Activated CD4-positive, alpha-beta T cell treated with anti-CD3 and anti-CD28 coated beads, Interleukin-2, amount 50 U/mL, for 24 hours (primary cell): ENCODE measurements at regions not wholly inside any gene's neighbourhood (a gene's known extent, or its start where the extent isn't known, plus 50 kb on each side); places are given as distances from the start of the nearest gene placed in this dataset.
"Not testable (repeated sequence)": the region's sequence is repeated elsewhere in the genome, so short reads cannot be mapped to it uniquely, and the experiment has no call there.

Experiments
- DNase-seq, 2 donors: peaks; one replicate each; pipeline ENCODE4 v3.0.0-alpha.2; 2020; ENCODE audit warnings: low read depth in 1 of 2, low spot score in 1 of 2

DNA sequence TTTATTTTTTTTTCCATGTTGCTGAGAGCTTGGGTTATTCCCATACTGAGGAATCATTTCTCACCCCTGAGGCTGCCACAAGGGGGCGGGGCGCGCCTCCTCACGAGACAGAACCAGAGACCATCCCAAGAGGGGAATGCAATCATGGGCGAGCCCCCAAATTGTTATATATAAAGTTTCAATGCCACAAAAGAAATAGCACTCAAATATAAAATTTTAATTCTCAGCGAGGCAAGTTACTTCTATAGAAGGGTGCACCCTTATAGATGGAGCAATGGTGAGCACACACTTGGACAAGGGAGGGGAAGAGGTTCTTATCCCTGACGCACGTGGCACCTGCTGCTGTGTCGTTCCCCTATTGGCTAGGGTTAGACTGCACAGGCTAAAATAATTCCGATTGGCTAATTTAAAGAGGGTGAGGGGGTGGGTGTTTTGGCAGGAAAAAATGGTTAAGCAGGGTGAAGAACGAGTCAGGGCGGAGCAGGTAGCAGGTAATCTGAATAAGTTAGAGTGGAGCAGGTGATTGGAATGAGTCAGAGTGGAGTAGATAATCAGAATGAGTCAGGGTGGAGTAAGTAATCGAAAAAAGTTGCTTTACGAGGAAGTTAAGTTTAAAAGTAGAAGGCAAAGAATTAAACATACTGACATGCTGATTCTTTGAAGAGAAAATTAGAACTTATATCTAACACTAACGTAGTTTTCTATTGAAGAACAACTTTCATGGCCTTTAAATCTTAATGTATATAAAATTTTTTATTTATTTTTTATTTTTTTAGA lies 177.5 kb downstream of the MTCL1 start:
- no peak for DNase-seq

DNA sequence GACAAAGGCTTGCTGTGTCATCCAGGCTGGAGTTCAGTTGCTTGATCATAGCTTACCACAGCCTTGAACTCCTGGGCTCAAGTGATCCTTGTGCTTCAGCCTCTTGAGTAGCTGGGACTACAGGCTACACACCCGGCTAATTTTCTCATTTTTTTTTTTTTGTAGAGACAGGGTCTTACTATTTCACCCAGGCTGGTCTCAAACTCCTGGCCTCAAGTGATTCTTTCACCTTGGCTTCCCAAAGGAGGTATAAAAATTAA lies 178.0 kb downstream of the MTCL1 start:
- DNase-seq = no peak

DNA sequence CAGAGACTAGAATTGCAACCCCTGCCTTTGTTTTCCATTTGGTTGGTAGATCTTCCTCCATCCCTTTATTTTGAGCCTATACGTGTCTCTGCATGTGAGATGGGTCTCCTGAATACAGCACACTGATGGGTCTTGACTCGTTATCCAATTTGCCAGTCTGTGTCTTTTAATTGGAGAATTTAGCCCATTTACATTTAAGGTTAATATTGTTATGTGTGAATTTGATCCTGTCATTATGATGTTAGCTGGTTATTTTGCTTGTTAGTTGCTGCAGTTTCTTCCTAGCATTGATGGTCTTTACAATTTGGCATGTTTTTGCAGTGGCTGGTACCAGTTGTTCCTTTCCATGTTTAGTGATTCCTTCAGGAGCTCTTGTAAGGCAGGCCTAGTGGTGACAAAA lies 182.5 kb downstream of the MTCL1 start:
- DNase-seq = not testable (repeated sequence)

DNA sequence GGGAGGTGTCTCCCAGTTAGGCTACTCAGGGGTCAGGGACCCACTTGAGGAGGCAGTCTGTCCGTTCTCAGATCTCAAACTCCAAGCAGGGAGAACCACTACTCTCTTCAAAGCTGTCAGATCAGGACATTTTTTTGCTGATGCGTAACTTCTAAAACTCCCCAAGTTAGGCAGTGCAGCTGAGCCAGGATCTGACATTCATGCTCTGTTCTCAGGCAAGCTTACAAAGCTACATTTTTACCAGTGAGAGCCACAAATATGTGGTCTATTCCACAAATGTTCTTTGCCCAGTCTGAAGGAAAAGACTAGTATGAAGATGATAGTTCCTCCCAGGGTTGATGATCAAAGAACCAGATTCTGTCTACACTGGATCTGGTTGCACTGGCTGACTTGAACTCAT lies 184.1 kb downstream of the MTCL1 start:
- no peak for DNase-seq

DNA sequence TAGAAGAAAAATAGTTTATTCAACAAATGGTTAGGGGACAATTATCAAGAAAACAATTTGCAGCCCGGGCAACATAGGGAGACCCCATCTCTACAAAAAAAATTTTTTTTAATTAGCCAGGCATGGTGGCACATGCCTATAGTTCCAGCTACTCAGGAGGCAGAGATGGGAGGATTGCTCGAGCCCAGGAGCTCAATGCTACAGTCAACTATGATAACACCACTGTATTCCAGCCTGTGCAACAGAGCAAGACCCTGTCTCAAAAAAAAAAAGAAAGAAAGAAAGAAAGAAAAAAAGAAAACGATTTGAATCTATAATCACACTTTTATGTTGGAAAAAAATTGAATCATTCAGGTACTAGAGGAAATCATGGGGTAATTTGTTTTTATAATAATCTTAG lies 185.1 kb downstream of the MTCL1 start:
- not testable (repeated sequence) for DNase-seq

DNA sequence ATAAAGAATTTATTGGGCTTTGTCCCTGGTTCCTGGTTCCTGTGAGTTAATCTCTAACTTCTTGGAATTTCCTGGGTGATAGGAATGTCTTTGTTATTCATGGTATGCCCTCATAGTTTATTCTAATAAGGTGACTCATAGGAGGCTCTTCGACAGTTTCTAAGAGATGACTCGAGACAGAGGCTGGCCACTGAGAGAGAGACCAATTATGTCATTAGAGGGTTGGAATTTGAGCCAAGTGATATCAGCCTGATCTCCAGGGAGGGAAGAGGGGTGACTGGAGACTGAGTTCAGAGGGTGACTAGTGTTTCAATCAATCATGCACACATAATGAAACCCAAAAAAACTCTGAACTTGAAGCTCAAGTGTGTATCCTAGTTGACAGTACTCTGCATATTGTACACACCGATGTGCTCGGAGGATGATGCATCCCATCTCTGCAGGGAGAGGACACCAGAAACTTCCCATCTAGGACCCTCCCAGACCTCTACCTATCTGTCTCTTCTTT lies 185.7 kb downstream of the MTCL1 start:
- no peak for DNase-seq

DNA sequence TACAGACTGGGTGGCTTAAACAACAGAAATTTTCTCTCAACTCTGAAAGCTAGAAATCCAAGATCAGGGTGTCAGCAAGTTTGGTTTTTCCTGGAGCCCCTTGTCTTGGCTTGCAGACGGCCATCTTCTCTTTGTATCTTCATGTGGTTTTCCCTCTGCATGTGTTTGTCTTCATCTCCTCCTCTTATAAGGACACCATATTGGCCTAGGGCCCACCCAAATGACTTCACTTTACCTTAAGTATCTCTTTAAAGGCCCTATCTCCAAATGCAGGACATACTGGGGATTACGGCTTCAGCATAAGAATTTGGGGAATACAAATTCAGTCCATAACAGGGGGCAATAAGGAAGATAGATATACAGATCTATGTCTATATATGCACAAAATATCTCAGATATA lies 187.9 kb downstream of the MTCL1 start:
- DNase-seq = no peak

DNA sequence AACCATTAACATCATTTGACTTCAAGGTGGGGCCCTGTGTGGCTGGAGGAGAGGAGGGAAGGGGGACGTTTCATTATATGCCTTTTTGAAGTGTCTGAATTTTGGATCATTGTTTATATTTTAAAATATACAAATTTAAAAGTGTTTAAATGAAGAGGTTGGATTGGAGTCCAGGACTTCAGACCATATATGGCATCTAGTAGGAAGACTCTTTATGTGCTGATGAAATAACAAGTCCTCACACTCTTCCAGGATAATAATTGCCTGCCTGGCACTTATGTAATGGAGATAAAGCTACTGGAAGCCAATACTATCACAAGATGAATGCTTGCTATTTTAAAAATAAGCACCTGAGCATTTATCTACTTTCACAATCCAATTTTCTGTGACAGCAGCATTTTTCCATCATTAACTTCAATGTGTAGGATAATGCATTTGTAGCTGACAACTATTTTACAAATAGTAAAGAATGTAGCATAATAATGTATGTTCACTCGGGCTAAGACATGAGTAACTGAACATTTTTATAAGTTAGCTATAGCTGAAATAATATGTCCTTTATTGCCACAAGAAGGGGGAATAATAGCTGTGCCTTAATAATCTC lies 188.4 kb downstream of the MTCL1 start:
- DNase-seq = no peak

DNA sequence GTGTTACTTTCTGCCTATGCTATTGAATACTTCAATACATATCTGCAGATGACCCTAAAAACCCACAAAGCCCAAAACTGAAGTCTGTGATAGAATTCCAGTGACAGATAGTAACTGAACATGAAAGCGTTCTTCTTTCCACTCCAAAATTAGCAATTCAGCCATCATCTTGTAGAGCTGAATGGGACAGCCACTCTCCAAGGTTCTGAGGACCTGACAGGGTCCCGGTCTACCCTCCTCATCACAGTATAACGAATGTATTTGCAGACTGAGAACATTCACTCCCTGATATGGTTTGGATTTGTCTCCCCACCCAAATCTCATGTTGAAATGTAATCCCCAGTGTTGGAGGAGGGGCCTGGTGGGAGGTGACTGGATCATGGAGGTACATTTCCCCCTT lies 189.5 kb downstream of the MTCL1 start:
- no peak for DNase-seq

DNA sequence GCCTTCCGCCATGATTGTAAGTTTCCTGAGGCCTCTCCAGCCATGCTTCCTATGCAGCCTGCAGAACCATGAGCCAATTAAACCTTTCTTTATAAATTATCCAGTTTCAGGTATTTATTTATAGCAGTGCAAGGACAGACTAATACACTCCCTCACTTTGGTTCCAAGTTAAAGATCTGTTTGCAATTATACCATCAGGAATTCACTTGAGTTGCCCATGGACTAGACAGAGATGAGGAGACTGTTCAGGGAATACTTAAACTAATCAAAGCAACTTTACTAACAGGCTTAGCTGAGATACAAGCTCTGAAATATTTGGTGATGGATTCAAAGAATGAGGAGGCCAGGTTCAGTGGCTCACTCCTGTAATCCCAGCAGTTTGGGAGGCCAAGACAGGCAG lies 190.0 kb downstream of the MTCL1 start:
- no peak for DNase-seq

DNA sequence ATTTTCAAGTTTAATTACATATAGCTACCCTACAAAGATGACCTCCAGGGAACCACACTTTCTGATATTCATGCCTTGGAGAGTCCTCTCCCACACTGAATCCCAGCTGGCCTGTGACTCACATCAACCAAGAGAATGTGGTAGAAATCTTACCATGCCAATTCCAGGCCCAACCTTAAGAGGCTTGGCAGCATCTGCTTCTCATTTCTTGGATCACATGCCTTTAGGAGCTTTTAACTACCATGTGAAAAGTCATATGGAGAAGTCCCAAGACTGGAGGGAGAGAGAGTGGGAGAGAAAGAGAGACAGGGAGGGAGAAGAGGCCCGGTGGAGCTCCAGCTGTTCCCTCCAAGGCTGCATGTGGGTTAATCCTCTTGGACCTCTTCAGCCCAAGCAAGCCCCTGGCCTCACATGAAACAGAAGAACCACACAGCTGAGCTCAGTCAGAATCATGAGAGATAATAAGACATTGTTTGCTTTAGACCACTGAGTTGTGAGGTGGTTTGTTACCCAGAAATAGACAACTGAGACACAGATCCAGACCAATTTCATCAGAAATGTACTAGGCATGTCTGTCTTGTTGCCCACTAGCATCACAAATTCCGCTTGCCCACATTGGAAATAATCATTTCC lies 190.7 kb downstream of the MTCL1 start:
- no peak for DNase-seq

DNA sequence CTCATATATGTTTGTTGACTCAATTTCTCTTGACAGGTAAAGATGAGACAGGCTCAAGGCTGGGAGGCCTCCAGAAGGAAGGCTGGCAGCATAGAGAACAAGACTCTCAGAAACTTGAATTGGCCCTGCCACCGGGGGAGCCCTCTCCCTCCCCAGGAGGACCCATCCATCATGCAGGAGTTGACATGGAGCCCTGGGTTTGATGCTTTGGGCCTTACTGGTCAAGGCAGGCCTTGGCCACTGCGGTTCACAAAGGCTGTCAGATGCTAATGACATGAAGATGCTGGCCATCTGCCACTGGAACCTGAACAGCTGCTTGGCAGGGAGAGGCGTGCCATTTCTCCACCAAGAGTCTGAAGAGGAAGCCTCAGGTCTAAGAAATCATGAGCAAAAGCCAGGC lies 193.6 kb downstream of the MTCL1 start:
- no peak for DNase-seq

DNA sequence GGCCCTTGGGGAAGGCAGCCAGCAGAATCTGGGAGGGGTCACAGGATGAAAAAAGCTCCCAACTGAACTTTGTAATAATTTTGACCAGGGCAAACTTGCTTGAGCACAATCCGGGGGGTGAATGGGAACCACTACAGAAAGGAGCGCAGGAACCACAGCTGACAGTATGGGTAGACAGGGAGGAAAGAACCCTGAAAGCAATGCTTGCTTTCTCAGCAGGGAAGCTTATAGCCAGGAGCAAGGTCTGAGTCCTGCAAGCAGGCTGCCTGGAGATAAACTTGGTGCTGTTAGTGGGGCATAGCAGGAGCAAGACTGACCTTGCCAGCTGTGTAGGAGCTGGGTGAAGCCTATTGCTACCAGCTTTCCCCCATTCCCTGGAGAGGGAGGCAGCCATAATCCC lies 195.2 kb downstream of the MTCL1 start:
- DNase-seq = no peak

DNA sequence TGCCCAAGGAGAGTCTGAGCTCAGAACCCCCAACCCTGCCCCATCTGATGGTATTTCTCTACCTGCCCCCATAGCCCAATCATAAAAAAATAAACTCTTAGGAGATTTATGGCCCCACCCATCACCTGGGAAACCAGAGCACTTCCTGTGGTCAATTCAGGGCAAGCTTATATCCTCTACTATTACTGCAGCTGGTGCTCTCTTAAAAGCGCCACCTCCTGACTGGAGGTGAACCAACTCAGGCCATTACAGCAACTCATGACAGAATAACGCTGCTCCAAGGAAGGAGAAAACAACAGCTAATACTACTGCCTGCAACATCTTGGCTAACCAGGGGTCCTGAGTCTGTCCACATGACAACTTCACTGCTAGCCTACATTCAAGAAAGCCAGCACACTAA lies 195.7 kb downstream of the MTCL1 start:
- DNase-seq = no peak

DNA sequence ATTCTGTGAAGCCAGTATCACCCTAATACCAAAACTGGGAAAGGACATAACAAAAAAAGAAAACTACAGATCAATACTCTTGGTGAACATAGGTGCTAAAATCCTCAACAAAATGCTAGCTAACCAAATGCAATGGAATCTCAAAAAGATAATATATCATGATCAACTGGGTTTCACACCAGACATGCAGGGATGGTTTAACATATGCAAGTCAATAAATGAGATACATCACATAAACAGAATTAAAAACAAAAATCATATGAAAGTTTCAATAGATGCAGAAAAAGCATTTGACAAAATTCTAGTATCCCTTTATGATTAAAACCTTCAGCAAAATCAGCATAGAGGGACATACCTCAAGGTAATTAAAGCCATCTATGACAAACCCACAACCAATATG lies 198.2 kb upstream of the NDUFV2 start:
- no peak for DNase-seq

DNA sequence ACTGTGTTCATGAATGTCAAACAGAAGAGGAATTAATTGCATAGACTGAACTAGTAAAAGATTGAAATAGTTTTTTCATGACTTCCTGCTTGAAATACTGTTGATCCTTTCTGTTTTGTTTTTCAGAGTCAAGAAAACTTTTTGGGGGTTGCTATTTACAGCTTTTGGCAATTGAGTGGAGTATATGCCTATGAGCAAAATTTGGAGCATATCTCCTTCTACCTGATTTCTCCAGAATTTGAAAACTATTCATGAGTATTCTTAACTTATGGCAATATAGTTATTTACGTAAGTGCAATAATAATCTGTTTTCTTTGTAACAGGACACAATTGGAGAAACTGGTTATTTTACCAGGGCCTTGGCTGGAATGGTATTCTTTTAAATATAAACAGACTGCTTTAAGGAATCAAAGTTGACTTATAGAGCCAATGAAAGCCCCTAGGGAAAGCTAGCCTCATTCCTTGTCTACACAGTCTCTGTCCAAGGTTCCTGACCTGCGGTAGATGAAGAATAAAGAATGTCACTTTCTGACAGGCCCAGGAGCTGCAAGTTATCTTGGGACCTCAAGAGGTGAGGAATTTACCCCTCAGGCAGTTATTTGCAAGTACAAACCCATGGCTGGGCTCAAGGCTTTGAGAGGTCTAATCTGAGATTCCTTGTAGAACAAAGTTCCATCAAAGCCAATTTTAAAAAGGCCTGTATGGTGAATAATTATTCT lies 193.5 kb upstream of the NDUFV2 start:
- no peak for DNase-seq

DNA sequence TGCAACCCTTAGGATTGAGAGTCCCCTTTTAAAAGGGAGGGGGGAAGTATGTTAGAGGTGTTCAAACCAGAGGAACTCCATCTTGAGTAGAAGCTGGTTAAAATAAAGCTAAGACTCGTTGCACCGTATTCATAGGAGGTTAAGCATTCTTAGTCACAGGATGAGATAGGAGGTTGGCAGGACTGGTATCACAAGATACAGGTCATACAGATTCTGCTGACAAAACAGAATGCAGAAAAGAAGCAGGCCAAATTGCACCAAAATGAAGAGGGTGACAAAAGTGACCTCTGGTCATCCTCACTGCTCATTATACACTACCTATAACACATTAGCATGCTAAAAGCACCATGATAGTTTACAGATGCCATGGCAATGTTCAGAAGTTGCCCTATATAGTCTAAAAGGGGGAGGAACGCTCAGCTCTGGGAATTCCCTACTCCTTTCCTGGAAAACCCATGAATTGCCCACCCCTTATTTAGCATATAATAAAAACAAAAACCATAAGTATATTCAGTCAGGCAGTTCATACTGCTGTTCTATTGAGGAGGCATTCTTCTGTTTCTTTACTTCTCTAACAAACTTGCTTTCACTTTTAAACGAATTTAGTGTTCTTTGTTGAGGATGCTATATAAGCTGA lies 192.2 kb upstream of the NDUFV2 start:
- DNase-seq = no peak

DNA sequence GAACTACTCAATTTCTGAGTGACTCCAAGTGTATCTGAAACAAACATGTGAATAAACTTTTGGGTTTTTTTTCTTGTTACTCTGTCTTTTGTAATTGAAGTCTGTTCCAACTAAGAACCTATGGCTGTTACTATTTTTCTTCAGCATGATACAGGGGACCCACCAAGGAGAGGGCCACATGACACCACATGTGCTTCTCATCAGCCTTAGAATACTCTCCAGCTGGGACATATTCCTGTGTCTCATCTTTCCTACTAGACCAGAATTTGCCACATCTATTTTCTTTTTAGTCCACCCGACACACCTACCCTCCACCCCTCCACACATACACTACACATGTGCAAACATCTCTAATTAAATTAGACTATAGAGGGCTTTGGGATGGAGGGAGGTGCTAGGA lies 191.7 kb upstream of the NDUFV2 start:
- no peak for DNase-seq

DNA sequence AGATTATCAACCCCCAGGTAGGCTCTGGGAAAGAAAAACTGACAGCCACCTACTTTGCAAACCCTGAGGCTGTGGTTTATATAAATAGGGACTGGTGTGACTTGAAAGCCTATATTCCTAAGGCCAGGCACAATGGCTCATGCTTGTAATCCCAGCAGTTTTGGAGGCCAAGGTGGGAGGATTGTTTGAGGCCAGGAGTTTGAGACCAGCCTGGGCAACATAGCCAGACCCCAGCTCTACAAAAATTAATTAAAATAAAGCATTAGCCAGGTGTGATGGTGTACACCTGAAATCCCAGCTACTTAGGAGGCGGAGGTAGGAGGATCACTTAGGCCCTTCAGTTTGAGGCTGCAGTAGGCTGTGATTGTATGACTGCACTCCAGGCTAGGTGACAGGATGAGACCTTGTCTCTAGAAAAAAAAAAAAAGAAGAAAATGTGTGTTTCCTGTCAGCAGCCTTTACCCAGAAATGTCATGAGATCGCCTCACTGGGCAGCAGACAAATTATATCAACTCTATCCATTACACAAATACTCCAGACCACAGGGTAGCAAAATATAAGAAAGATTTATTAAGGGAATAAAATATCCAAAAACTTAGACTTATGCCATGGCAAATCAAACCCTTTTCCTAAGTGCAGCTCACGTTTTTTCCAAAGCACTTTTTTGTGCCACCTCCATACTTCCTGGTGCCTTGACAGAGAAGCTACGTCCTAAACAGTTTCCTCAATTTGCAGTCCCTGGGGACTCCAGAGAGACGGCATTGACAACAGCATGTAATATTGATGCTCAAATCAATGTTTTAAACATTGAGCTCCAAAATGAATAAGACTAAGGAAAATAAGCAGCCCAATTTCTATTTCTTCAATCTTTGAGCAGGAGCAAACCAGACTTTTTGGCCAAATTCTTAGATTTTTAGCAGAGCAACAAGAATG lies 190.8 kb upstream of the NDUFV2 start:
- DNase-seq = no peak
